IMR-90 (cell line): ENCODE measurements at regions not wholly inside any gene's neighbourhood (a gene's known extent, or its start where the extent isn't known, plus 50 kb on each side); places are given as distances from the start of the nearest gene placed in this dataset.

Source experiments
- ATAC-seq: fragments of 200-7000 bp; cut with Tn5 transposase; 2 replicates; pipeline ENCODE4 v1.9.1; 2020; ENCODE audit warnings: low read depth, mild to moderate bottlenecking, moderate library complexity
- BruUV-seq: library from RNA; stranded (reverse); fragments of 400-500 nt; replicated peaks from 2 replicates; lab custom pipeline; 2021; lab: Mats Ljungman, UMichigan
- CTCF ChIA-PET: fragments of 300-600 bp; formaldehyde crosslinking; extraction: SDS; loops from one replicate; lab custom pipeline; 2021; ENCODE audit warnings: antibody characterized with exemption; lab: Yijun Ruan, JAX
- POLR2A ChIA-PET: fragments of 300-600 bp; sonication (Branson Sonifier 250); formaldehyde crosslinking; loops from one replicate; lab custom pipeline; 2022; ENCODE audit warnings: antibody characterized with exemption; ENCODE audit not compliant: unreplicated experiment; lab: Charles Lee
- DNase-seq: peaks from one replicate; pipeline ENCODE4 v3.0.0; 2013
- H2AFZ ChIP-seq: replicated peaks from 2 replicates; pipeline ENCODE3; 2013; ENCODE audit warnings: low read length, mild to moderate bottlenecking; ENCODE audit not compliant: poor library complexity
- H2AK5ac ChIP-seq: 2 replicates; pipeline ENCODE4 v1.6.1; 2013; ENCODE audit warnings: low read depth, low read length, inconsistent platforms
- H2AK9ac ChIP-seq: replicated peaks from 2 replicates; pipeline ENCODE3; 2013; ENCODE audit warnings: mild to moderate bottlenecking, low read depth, low read length, moderate library complexity; ENCODE audit not compliant: poor library complexity
- H2BK120ac ChIP-seq: 2 replicates; pipeline ENCODE4 v1.6.1; 2013; ENCODE audit warnings: low read depth, low read length, inconsistent platforms
- H2BK15ac ChIP-seq: 3 replicates; pipeline ENCODE4 v1.6.1; 2013; ENCODE audit warnings: low read depth, low read length, inconsistent platforms
- H2BK20ac ChIP-seq: 2 replicates; pipeline ENCODE4 v1.6.1; 2013; ENCODE audit warnings: low read depth, mild to moderate bottlenecking, inconsistent platforms, low read length, moderate library complexity
- H2BK5ac ChIP-seq: 2 replicates; pipeline ENCODE4 v1.6.1; 2013; ENCODE audit warnings: mild to moderate bottlenecking, low read depth, low read length, inconsistent platforms; ENCODE audit not compliant: poor library complexity, severe bottlenecking
- H3K14ac ChIP-seq: replicated peaks from 2 replicates; pipeline ENCODE4 v1.6.1; 2013; ENCODE audit warnings: low read depth, low read length, inconsistent platforms
- H3K18ac ChIP-seq: 2 replicates; pipeline ENCODE4 v1.6.1; 2013; ENCODE audit warnings: low read depth, low read length, control low read depth
- H3K23ac ChIP-seq: 2 replicates; pipeline ENCODE4 v1.6.1; 2013; ENCODE audit warnings: low read depth, low read length, inconsistent platforms
- H3K27ac ChIP-seq: 2 replicates; pipeline ENCODE4 v1.5.1; 2013; ENCODE audit warnings: mild to moderate bottlenecking, control low read depth, low read length; ENCODE audit not compliant: insufficient read depth
- H3K27me3 ChIP-seq: 2 replicates; pipeline ENCODE4 v1.6.1; 2013; ENCODE audit warnings: low read length; ENCODE audit not compliant: control insufficient read depth, insufficient read depth
- H3K36me3 ChIP-seq: 2 replicates; pipeline ENCODE4 v1.6.1; 2013; ENCODE audit warnings: low read length, mixed read lengths; ENCODE audit not compliant: control insufficient read depth, insufficient read depth
- H3K4ac ChIP-seq: 2 replicates; pipeline ENCODE4 v1.6.1; 2013; ENCODE audit warnings: low read depth, low read length, inconsistent platforms
- H3K4me1 ChIP-seq: 2 replicates; pipeline ENCODE4 v1.6.1; 2013; ENCODE audit warnings: low read length, mixed read lengths; ENCODE audit not compliant: control insufficient read depth, insufficient read depth
- H3K4me2 ChIP-seq: 2 replicates; pipeline ENCODE4 v1.6.1; 2013; ENCODE audit warnings: low read depth, mild to moderate bottlenecking, control low read depth, low read length, moderate library complexity
- H3K4me3 ChIP-seq: 2 replicates; pipeline ENCODE4 v1.5.1; 2013; ENCODE audit warnings: low read depth, mild to moderate bottlenecking, control low read depth, low read length, moderate library complexity; ENCODE audit not compliant: insufficient read depth
- H3K56ac ChIP-seq: 2 replicates; pipeline ENCODE4 v1.6.1; 2013; ENCODE audit warnings: low read length, inconsistent platforms; ENCODE audit not compliant: insufficient read depth; ENCODE audit errors: extremely low read depth
- H3K79me1 ChIP-seq, 2 experiments: 2 replicates each; pipeline ENCODE4 v1.6.1; 2013; ENCODE audit warnings: low read length in 2 of 2, inconsistent platforms in 1 of 2, low read depth in 1 of 2
- H3K9ac ChIP-seq: 2 replicates; pipeline ENCODE4 v1.6.1; 2013; ENCODE audit warnings: low read depth, low read length, control low read depth
- H3K9me1 ChIP-seq: 2 replicates; pipeline ENCODE4 v1.6.1; 2013; ENCODE audit warnings: low read length, inconsistent platforms; ENCODE audit not compliant: insufficient read depth
- H3K9me3 ChIP-seq: 2 replicates; pipeline ENCODE4 v1.6.1; 2013; ENCODE audit warnings: low read length; ENCODE audit not compliant: control insufficient read depth, insufficient read depth
- H4K20me1 ChIP-seq: 2 replicates; pipeline ENCODE4 v1.6.1; 2013; ENCODE audit warnings: low read length, inconsistent platforms; ENCODE audit not compliant: insufficient read depth
- H4K5ac ChIP-seq: 2 replicates; pipeline ENCODE4 v1.6.1; 2013; ENCODE audit warnings: mild to moderate bottlenecking, low read depth, low read length, control low read depth
- H4K8ac ChIP-seq, 2 experiments: 2 replicates each; pipeline ENCODE4 v1.6.1; 2013; ENCODE audit warnings: low read depth in 2 of 2, low read length in 2 of 2, control low read depth in 1 of 2, inconsistent platforms in 1 of 2
- H4K91ac ChIP-seq: 2 replicates; pipeline ENCODE4 v1.6.1; 2013; ENCODE audit warnings: low read depth, low read length, inconsistent platforms; ENCODE audit not compliant: insufficient read depth
- BHLHE40 ChIP-seq: fragments of 150-350 bp; IDR thresholded peaks from 2 replicates; pipeline ENCODE4 v1.6.1; 2016; ENCODE audit warnings: mild to moderate bottlenecking, low read depth, low read length
- CEBPB ChIP-seq: IDR thresholded peaks from 2 replicates; pipeline ENCODE4 v1.6.1; 2012; ENCODE audit warnings: low read depth, low read length, improper control_type of control experiment
- CHD1 ChIP-seq: IDR thresholded peaks from 2 replicates; pipeline ENCODE4 v1.6.1; 2012; ENCODE audit warnings: low read depth, low read length, improper control_type of control experiment
- MAFK ChIP-seq: IDR thresholded peaks from 2 replicates; pipeline ENCODE4 v1.6.1; 2012; ENCODE audit warnings: low read depth, low read length, improper control_type of control experiment
- MAZ ChIP-seq: IDR thresholded peaks from 2 replicates; pipeline ENCODE4 v1.6.1; 2012; ENCODE audit warnings: low read depth, mild to moderate bottlenecking, low read length, improper control_type of control experiment, moderate library complexity, borderline replicate concordance
- MXI1 ChIP-seq: IDR thresholded peaks from 2 replicates; pipeline ENCODE4 v1.6.1; 2012; ENCODE audit warnings: low read depth, mild to moderate bottlenecking, low read length, moderate library complexity, borderline replicate concordance
- RAD21 ChIP-seq: IDR thresholded peaks from 2 replicates; pipeline ENCODE4 v1.6.1; 2012; ENCODE audit warnings: low read length, improper control_type of control experiment
- RCOR1 ChIP-seq: IDR thresholded peaks from 2 replicates; pipeline ENCODE4 v1.6.1; 2012; ENCODE audit warnings: mild to moderate bottlenecking, low read length, improper control_type of control experiment; ENCODE audit not compliant: insufficient replicate concordance
- SMC3 ChIP-seq: fragments of 150-350 bp; IDR thresholded peaks from 2 replicates; pipeline ENCODE4 v1.6.1; 2016; ENCODE audit warnings: low read depth, mild to moderate bottlenecking, antibody characterized with exemption, low read length, moderate library complexity
- WGBS, 2 experiments: methylation state at CpG; one replicate each; pipeline versions ENCODE4 v1.1.5 to v1.1.7; 2013; ENCODE audit warnings: missing lambda C conversion rate in 2 of 2; ENCODE audit not compliant: insufficient read length in 1 of 2; ENCODE audit errors: extremely low coverage in 2 of 2; 5-methylcytosine and 5-hydroxymethylcytosine counted together
- dilution Hi-C: fragments of 300-500 bp; cut with HindIII; formaldehyde crosslinking; loops from one replicate; pipeline ENCODE4 v1.14.3; 2018; ENCODE audit warnings: low sequenced_read_pairs; ENCODE audit not compliant: unreplicated experiment
- in situ Hi-C: fragments of 300-500 bp; cut with MboI; formaldehyde crosslinking; loops from 3 replicates; pipeline ENCODE4 v1.14.3; 2019; ENCODE audit warnings: low sequenced_read_pairs, inconsistent platforms, mixed read lengths
- intact Hi-C: fragments of 100-400 bp; cut with micrococcal nuclease; formaldehyde crosslinking; loops from 2 replicates; pipeline ENCODE4 v1.10.0; 2022
- TF ChIP-seq, protein P1 (sequence below): conservative IDR thresholded peaks from 2 replicates; pipeline ENCODE4 v1.5.1; 2012; ENCODE audit warnings: mild to moderate bottlenecking, low read depth, low read length, improper control_type of control experiment

DNA sequence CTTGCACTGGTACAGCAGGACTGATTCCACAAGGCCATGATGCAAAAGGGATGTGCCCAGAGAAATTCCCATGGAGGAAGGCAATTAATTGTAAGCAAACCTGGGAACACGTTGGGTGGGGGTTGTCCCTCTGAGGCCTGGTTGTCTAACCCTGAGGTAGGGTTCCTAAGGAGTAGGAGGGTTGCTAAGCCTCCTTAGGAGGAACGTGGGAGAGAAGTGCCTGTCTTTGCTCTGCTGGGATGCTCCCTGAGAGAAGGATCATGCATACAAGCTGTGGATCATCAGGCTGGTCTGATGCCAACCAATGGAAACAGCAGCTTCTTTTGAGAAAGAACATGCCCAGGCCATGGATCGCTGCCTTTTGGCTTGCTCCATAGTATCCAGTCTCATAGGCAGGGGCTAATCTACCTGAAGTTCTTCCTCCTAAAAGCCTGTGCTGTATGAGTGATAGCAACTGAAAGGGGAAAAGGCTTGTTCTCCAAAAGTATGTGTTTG is 203.7 kb upstream of the NPVF start:
- no peak overlapping the region for H3K18ac ChIP-seq
- dilution Hi-C loops = no loop called here
- H3K14ac ChIP-seq = no peak overlapping the region
- no peak overlapping the region for H3K56ac ChIP-seq
- no peaks in the 10 kb centered on the region for H3K9me1 ChIP-seq
- TF ChIP-seq RAD21 (no peak), MXI1 (no peak), SMC3 (no peak), CHD1 (no peak), CEBPB (no peak), BHLHE40 (no peak), MAZ (no peak), RCOR1 (no peak), MAFK (no peak)
- TF ChIP-seq, protein P1, sequence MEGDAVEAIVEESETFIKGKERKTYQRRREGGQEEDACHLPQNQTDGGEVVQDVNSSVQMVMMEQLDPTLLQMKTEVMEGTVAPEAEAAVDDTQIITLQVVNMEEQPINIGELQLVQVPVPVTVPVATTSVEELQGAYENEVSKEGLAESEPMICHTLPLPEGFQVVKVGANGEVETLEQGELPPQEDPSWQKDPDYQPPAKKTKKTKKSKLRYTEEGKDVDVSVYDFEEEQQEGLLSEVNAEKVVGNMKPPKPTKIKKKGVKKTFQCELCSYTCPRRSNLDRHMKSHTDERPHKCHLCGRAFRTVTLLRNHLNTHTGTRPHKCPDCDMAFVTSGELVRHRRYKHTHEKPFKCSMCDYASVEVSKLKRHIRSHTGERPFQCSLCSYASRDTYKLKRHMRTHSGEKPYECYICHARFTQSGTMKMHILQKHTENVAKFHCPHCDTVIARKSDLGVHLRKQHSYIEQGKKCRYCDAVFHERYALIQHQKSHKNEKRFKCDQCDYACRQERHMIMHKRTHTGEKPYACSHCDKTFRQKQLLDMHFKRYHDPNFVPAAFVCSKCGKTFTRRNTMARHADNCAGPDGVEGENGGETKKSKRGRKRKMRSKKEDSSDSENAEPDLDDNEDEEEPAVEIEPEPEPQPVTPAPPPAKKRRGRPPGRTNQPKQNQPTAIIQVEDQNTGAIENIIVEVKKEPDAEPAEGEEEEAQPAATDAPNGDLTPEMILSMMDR = no peak
- POLR2A ChIA-PET = no interaction called here
- H4K5ac ChIP-seq = no peak overlapping the region
- BruUV-seq = no TSS peak
- H2AFZ ChIP-seq = no peak overlapping the region
- H3K4me1 ChIP-seq = no peaks in the 10 kb centered on the region
- H3K9me3 ChIP-seq = no peaks in the 10 kb centered on the region
- H2BK15ac ChIP-seq = no peak overlapping the region
- H3K4me2 ChIP-seq = no peak overlapping the region
- ATAC-seq (no peak), DNase-seq (no peak)
- no peak overlapping the region for H4K8ac ChIP-seq
- CTCF ChIA-PET = interaction anchor here (0.6 kb wide), 1 partner anchor 461 kb away, joined by 4 read pairs; no protein-coding TSS in a partner anchor
- H3K9ac ChIP-seq = no peak overlapping the region
- in situ Hi-C loops = no loop called here
- no peak overlapping the region for H2AK5ac ChIP-seq
- no peak overlapping the region for H3K4me3 ChIP-seq
- no peak overlapping the region for H3K23ac ChIP-seq
- H4K20me1 ChIP-seq = no peaks in the 10 kb centered on the region
- no peak overlapping the region for H4K91ac ChIP-seq
- no peaks in the 10 kb centered on the region for H3K79me1 ChIP-seq
- H2AK9ac ChIP-seq = no peak overlapping the region
- H2BK120ac ChIP-seq = no peak overlapping the region
- H2BK5ac ChIP-seq = no peak overlapping the region
- H2BK20ac ChIP-seq = no peak overlapping the region
- no CpG with 5 or more reads among the region's 3 CpGs for WGBS, 2 experiments
- H3K4ac ChIP-seq = no peak overlapping the region
- intact Hi-C loops = no loop called here
- no peaks in the 10 kb centered on the region for H3K27me3 ChIP-seq
- no peaks in the 10 kb centered on the region for H3K36me3 ChIP-seq
- H3K27ac ChIP-seq = no peak overlapping the region
